Breast epithelium (tissue), 4 donors: ENCODE measurements at regions not wholly inside any gene's neighbourhood (a gene's known extent, or its start where the extent isn't known, plus 50 kb on each side); places are given as distances from the start of the nearest gene placed in this dataset.

Source experiments
- DNase-seq, 2 donors: peaks; one replicate each; pipeline ENCODE4 v3.0.0-alpha.2; 2019; ENCODE audit warnings: low spot score in 2 of 2
- H3K27ac ChIP-seq, 2 donors: fragments of 200-600 bp; sonication (generic) in 1 of 2; one replicate each; pipeline ENCODE4 v1.5.1; 2016 to 2019; ENCODE audit warnings: mild to moderate bottlenecking in 1 of 2
- H3K27me3 ChIP-seq, 2 donors: fragments of 200-600 bp; sonication (generic) in 1 of 2; one replicate each; pipeline versions ENCODE4 v1.5.1 to v1.6.0; 2017 to 2019; ENCODE audit warnings: control low read depth in 1 of 2, mild to moderate bottlenecking in 1 of 2
- H3K36me3 ChIP-seq: fragments of 200-600 bp; one replicate; pipeline ENCODE4 v1.5.1; 2019
- H3K4me1 ChIP-seq, 2 donors: fragments of 200-600 bp; sonication (generic); one replicate each; pipeline ENCODE4 v1.5.1; 2016 to 2019; ENCODE audit warnings: control low read depth in 1 of 2
- H3K4me3 ChIP-seq, 3 donors: fragments of 200-600 bp; sonication (generic); 1 replicate in 2 of 3; 2 replicates in 1 of 3; pipeline ENCODE4 v1.5.1; 2016 to 2019; ENCODE audit warnings: mild to moderate bottlenecking in 3 of 3, moderate library complexity in 2 of 3
- H3K9me3 ChIP-seq, 2 donors: fragments of 200-600 bp; sonication (generic) in 1 of 2; one replicate each; pipeline ENCODE4 v1.5.1; 2016 to 2019; ENCODE audit warnings: control low read depth in 1 of 2
- POLR2A ChIP-seq: fragments of 450-650 bp; IDR thresholded peaks from one replicate; pipeline ENCODE4 v1.6.1; 2016; ENCODE audit warnings: antibody characterized with exemption, mild to moderate bottlenecking, moderate library complexity
- POLR2AphosphoS5 ChIP-seq, 3 donors: sonication (generic); formaldehyde crosslinking; IDR thresholded peaks; one replicate each; pipeline ENCODE4 v1.6.1; 2017; ENCODE audit warnings: antibody characterized with exemption in 3 of 3
- intact Hi-C: fragments of 100-400 bp; cut with DNase I; formaldehyde crosslinking; loops from one replicate; pipeline ENCODE4 v1.15.1; 2023; ENCODE audit warnings: low total_unique reads
- TF ChIP-seq, protein P1 (sequence below), 3 donors: fragments of 450-650 bp; IDR thresholded peaks; one replicate each; pipeline ENCODE4 v1.5.1; 2016 to 2017; ENCODE audit warnings: antibody characterized with exemption in 3 of 3, mild to moderate bottlenecking in 3 of 3, moderate library complexity in 3 of 3

DNA sequence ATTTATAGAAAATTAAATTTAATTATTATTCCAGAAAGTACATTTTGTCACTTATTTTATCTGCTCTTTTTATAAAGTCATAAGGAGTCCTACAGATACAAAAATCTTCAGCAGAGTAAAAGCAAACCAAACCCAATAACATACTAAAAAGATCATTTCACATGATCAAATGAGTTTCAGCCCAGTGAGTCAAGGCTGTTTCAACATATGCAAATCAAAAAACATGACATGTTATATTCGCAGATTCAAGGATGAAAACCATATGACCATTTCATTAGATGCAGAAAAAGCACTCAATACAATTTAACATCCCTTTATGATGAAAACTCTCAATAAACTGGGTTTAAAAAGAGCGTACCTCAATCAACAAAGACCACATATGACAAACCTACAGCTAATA, 214.3 kb downstream of the FAT4 start:
- intact Hi-C loops: no loop called here
- DNase-seq: no peak
- no peaks in the 10 kb centered on the region for H3K27me3 ChIP-seq
- H3K27ac ChIP-seq: no peak overlapping the region
- TF ChIP-seq POLR2AphosphoS5 (IDR thresholded peaks at IDR 0.05): no peak
- TF ChIP-seq, protein P1, sequence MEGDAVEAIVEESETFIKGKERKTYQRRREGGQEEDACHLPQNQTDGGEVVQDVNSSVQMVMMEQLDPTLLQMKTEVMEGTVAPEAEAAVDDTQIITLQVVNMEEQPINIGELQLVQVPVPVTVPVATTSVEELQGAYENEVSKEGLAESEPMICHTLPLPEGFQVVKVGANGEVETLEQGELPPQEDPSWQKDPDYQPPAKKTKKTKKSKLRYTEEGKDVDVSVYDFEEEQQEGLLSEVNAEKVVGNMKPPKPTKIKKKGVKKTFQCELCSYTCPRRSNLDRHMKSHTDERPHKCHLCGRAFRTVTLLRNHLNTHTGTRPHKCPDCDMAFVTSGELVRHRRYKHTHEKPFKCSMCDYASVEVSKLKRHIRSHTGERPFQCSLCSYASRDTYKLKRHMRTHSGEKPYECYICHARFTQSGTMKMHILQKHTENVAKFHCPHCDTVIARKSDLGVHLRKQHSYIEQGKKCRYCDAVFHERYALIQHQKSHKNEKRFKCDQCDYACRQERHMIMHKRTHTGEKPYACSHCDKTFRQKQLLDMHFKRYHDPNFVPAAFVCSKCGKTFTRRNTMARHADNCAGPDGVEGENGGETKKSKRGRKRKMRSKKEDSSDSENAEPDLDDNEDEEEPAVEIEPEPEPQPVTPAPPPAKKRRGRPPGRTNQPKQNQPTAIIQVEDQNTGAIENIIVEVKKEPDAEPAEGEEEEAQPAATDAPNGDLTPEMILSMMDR (IDR thresholded peaks at IDR 0.05): no peak
- TF ChIP-seq POLR2A: no peak
- H3K9me3 ChIP-seq: no peaks in the 10 kb centered on the region
- H3K36me3 ChIP-seq: no peaks in the 10 kb centered on the region
- H3K4me3 ChIP-seq: no peak overlapping the region
- H3K4me1 ChIP-seq: no peaks in the 10 kb centered on the region

DNA sequence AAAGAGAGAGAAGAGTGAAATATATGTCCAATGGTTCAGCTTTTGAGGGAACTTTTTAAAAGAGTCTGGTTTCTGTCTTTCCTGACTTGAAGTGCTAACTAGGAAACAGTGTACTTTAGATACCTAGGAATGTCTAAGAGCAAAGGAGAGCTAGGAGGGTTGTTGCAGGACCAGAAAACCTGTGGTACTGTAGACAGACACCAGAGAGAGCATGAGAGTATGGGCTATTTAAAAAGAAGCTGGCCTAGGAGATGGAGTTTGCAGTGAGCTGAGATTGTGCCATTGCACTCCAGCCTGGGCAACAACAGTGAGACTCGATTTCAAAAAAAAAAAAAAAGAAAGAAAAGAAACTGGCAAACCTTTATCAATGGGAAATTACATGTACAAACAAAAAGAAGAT, 223.9 kb downstream of the FAT4 start:
- H3K9me3 ChIP-seq: peaks cover 0 to 21% of the 10 kb centered on the region in 2 donors
- TF ChIP-seq POLR2A (no peak), POLR2AphosphoS5 (IDR thresholded peaks at IDR 0.05) (no peak)
- TF ChIP-seq, protein P1 (IDR thresholded peaks at IDR 0.05): no peak
- no peaks in the 10 kb centered on the region for H3K36me3 ChIP-seq
- intact Hi-C loops: no loop called here
- no peaks in the 10 kb centered on the region for H3K4me1 ChIP-seq
- H3K27me3 ChIP-seq: no peaks in the 10 kb centered on the region
- no peak overlapping the region for H3K4me3 ChIP-seq
- H3K27ac ChIP-seq: no peak overlapping the region
- DNase-seq: no peak

DNA sequence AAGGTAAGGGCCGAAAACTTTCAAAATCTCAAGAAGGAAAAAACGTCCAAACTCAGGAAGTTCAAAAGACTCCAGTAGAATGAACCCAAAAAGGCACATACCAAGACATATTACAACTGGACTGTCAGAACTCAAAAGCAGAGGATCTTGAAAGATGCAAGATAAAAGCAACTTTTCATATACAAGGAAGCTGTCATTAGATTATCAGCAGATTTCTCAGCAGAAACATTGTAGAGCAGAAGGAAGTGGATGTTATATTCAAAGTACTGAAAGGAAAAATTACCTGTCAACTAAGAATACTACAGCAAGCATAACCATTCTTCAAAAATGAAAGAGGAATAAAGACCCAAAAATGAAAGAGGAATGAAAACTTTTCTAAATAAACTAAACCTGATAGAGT, 224.9 kb downstream of the FAT4 start:
- H3K4me3 ChIP-seq: no peak overlapping the region
- H3K27me3 ChIP-seq: no peaks in the 10 kb centered on the region
- TF ChIP-seq POLR2AphosphoS5 (IDR thresholded peaks at IDR 0.05) (no peak), POLR2A (no peak)
- TF ChIP-seq, protein P1 (IDR thresholded peaks at IDR 0.05): no peak
- no peaks in the 10 kb centered on the region for H3K36me3 ChIP-seq
- H3K4me1 ChIP-seq: no peaks in the 10 kb centered on the region
- intact Hi-C loops: no loop called here
- DNase-seq: no peak
- H3K9me3 ChIP-seq: peaks cover 0 to 21% of the 10 kb centered on the region in 2 donors
- H3K27ac ChIP-seq: no peak overlapping the region

DNA sequence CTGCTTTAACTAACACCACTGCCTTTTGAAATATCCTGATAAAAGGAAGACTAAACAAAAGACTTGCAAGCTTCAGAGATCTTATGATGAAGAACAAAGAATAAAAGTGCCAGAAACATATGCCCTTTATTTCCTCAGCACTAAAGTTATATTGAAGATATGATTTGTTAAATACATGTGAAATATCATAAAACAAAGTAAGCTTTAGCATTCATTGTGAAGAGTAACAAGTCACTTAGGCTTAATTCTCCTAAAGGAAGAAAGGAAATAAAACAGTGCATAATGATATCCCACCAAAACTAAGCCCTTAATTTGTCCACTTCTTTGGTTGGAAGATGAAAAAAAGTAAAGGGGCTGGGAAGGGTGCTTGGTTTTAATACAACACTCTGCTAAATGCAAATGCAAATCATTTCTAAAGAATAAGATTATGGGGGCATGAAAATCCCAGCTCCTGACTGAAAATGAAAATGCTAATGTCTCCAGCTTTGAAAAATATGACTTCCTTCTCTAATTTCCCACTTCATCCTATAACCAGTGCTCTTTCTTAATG, 227.2 kb downstream of the FAT4 start:
- TF ChIP-seq POLR2AphosphoS5 (IDR thresholded peaks at IDR 0.05) (no peak), POLR2A (no peak)
- TF ChIP-seq, protein P1 (IDR thresholded peaks at IDR 0.05): no peak
- Histone ChIP-seq H3K9me3 (peaks cover 4 to 21% of the 10 kb centered on the region in 2 donors), H3K36me3 (no peaks in the 10 kb centered on the region), H3K27ac (no peak overlapping the region), H3K4me3 (no peak overlapping the region), H3K27me3 (no peaks in the 10 kb centered on the region), H3K4me1 (no peaks in the 10 kb centered on the region)
- no peak for DNase-seq
- intact Hi-C loops: no loop called here

DNA sequence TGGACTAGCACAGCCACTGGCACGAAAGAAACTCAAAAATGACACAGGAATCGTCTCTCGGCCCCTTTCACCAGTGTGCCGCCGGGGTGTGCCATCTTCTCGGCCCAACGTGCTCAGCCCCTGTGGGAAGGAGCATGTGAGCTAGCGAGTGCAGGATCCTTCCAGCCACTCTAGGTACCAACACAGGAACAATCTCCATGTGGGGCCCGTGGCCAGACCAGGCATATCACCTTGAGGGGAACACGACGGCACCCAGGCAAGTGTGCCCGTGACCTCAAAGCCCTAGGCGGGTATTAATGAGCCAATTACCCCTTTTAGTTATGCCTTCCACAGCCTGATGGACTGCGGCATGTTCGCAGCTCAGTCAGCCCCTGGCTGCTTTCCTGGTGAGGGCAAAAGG, 231.5 kb downstream of the FAT4 start:
- TF ChIP-seq POLR2AphosphoS5 (IDR thresholded peaks at IDR 0.05): no peak
- TF ChIP-seq, protein P1 (IDR thresholded peaks at IDR 0.05): no peak
- no peak for TF ChIP-seq POLR2A

More for the DNA sequence above, 231.5 kb downstream of the FAT4 start:
- Histone ChIP-seq H3K36me3 (no peaks in the 10 kb centered on the region), H3K9me3 (peaks cover under 1 to 4% of the 10 kb centered on the region in 2 donors), H3K27ac (no peak overlapping the region), H3K27me3 (no peaks in the 10 kb centered on the region), H3K4me3 (no peak overlapping the region), H3K4me1 (no peaks in the 10 kb centered on the region)
- DNase-seq: no peak
- intact Hi-C loops: loop anchor here (5.0 kb wide), 1 partner anchor 96 kb away; no protein-coding TSS in a partner anchor
